Coronary artery (tissue), 2 donors: ENCODE measurements at regions not wholly inside any gene's neighbourhood (a gene's known extent, or its start where the extent isn't known, plus 50 kb on each side); places are given as distances from the start of the nearest gene placed in this dataset.

Experiments used
- DNase-seq: peaks from one replicate; pipeline ENCODE4 v3.0.0-alpha.2; 2017; ENCODE audit warnings: low spot score
- H3K27ac ChIP-seq, 2 donors: fragments of 200-600 bp; sonication (generic); one replicate each; pipeline ENCODE4 v1.5.1; 2016 to 2019
- H3K4me3 ChIP-seq: fragments of 200-600 bp; sonication (generic); 2 replicates; pipeline ENCODE4 v1.5.1; 2016; ENCODE audit warnings: mild to moderate bottlenecking, moderate library complexity
- CTCF ChIP-seq: fragments of 200-600 bp; sonication (generic); IDR thresholded peaks from one replicate; pipeline ENCODE4 v1.5.1; 2019; ENCODE audit warnings: antibody characterized with exemption

GRCh38 chr2:156112323-156112722 lies 220.2 kb downstream of the NR4A2 start:
- TF ChIP-seq CTCF: no peak

GRCh38 chr2:156110890-156111289 lies 221.6 kb downstream of the NR4A2 start:
- no peak overlapping the region for H3K27ac ChIP-seq
- no peak for DNase-seq

More at GRCh38 chr2:156112323-156112722, 220.2 kb downstream of the NR4A2 start:
- no peak for DNase-seq
- H3K27ac ChIP-seq: no peak overlapping the region
- no peak overlapping the region for H3K4me3 ChIP-seq

GRCh38 chr2:156099382-156099781 lies 233.1 kb downstream of the NR4A2 start:
- no peak for TF ChIP-seq CTCF
- no peak for DNase-seq
- Histone ChIP-seq H3K27ac (no peak overlapping the region), H3K4me3 (no peak overlapping the region)

More at GRCh38 chr2:156110890-156111289, 221.6 kb downstream of the NR4A2 start:
- TF ChIP-seq CTCF: no peak
- H3K4me3 ChIP-seq: no peak overlapping the region

- no peak overlapping the region for H3K27ac ChIP-seq
- no peak for DNase-seq
- TF ChIP-seq CTCF: no peak
- no peak overlapping the region for H3K4me3 ChIP-seq
Observed at GRCh38 chr2:156098506-156098905, 234.0 kb downstream of the NR4A2 start.

GRCh38 chr2:156088587-156088986 lies 243.9 kb downstream of the NR4A2 start:
- no peak for DNase-seq
- Histone ChIP-seq H3K4me3 (no peak overlapping the region), H3K27ac (no peak overlapping the region)
- no peak for TF ChIP-seq CTCF

- Histone ChIP-seq H3K4me3 (no peak overlapping the region), H3K27ac (no peak overlapping the region)
- TF ChIP-seq CTCF: no peak
- DNase-seq: no peak
Observed at GRCh38 chr2:156087875-156088274, 244.6 kb downstream of the NR4A2 start.

- no peak for DNase-seq
- Histone ChIP-seq H3K27ac (no peak overlapping the region), H3K4me3 (no peak overlapping the region)
- TF ChIP-seq CTCF: no peak
Observed at GRCh38 chr2:156083763-156084493, 248.6 kb downstream of the NR4A2 start.
